ENCODE measurements at regions not wholly inside any gene's neighbourhood (a gene's known extent, or its start where the extent isn't known, plus 50 kb on each side); places are given as distances from the start of the nearest gene placed in this dataset.

GRCh38 chr13:33373624-33374023, 88.1 kb upstream of the STARD13 start:
- no peak for DNase-seq

GRCh38 chr13:33375421-33375820, 89.9 kb upstream of the STARD13 start:
- peak; percentile 36 for DNase-seq

GRCh38 chr13:33376212-33376611, 90.7 kb upstream of the STARD13 start:
- no peak for DNase-seq

DNA sequence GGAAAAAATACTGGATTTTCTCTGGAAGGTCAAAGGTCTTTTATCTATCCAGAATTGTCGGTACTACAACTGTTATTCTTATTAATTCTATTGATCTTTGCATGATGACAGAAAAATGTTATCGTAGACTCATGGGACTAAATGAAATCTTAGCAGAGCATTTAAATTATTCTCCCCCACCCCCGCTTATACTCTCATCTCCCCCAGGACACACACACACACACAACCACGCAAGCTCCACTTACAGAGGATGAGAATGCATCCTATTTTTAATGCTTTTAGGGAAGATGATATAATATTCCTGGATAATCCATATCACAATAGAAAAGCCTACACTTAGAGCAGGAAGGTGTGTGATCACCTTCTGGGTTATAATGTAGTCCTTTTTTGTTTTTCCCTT, 91.9 kb upstream of the STARD13 start:
- no peak for DNase-seq

GRCh38 chr13:33377825-33378224, 92.3 kb upstream of the STARD13 start:
- no peak for DNase-seq

GRCh38 chr13:33379608-33380007, 94.1 kb upstream of the STARD13 start:
- no peak for DNase-seq

DNA sequence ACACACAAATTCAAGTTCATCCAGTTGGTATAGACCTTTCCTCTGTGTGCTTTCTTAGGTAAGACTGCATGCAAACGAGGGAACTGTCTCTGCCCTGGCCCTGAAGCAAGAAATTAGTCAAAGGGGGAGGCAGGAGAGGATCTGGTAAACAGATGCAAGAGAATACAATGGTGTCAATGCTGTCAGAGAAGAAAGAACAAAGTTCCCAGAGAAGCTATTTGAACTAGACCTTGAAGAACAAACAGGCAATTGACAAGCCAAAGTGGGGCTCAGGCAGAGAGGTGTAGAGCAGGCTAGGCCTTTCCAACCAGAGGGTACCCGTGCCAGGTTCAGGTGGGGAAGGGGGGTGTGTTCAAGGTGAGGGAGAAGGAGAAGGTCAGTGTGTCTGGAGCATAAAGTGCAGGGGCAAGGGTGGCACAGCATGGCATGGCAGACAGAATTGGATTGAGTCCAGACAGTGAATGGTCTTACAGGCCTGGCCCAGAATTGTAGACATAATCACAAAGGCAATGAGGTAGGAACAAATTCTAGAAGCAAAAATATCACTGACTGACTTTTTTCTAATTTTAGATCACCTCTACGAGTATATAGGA, 95.0 kb upstream of the STARD13 start:
- DNase-seq = no peak

DNA sequence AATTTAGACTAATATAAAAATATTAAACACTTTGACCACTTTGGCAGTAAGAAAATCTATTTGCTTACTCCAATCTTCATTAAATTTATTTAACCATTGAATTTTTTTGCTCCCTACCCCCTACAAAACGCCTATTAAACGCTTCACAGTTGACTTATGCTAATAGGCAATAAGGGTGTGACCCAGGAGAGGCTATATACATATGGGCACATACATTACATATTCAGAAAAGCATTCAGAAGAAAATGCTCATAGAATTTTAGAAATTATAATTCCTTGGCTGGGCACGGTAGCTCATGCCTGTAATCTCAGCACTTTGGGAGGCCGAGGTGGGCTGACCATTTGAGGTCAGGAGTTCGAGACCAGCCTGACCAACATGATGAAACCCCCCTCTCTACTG, 95.6 kb upstream of the STARD13 start:
- no peak for DNase-seq

GRCh38 chr13:33381906-33382305, 96.4 kb upstream of the STARD13 start:
- DNase-seq = no peak

DNA sequence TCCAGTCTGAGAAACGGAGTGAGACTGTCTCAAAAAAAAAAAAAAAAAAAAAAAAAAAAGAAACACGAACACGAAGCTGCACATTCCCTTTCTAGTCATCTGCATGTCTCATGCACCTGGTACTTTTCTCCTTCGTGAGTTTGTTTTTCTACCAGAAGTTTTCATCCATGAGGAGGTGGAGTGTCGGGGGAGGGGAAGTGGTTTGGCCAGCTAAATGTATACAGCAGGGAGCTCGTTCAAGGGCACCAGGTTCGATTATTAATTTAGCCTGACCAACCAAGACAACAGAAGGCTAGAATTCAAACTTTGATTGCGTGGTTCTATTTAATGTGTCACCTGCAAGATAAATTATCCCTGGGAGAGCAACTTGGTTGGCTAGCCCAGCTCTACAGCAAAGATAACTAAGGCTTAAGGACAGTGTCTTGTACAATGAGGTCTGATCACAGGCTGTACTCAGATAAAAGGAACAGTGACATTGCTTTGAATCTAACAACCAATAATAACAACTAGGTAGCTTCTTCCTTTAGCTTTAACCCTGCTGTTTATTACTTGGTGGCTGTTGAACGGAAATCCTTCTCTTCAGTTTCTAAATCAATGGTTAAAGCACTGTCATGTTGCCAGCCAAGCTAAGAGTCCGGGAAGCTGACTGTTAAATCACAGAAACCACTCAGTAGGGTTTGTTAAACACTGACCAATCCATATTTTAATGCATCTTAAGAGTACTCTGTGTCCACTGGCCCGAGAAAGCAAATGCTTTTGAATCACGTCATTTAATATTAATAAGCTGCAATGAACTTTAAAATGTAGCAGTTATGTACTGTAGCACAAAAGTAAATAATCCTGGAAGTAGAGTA, 98.4 kb upstream of the STARD13 start:
- DNase-seq = no peak

DNA sequence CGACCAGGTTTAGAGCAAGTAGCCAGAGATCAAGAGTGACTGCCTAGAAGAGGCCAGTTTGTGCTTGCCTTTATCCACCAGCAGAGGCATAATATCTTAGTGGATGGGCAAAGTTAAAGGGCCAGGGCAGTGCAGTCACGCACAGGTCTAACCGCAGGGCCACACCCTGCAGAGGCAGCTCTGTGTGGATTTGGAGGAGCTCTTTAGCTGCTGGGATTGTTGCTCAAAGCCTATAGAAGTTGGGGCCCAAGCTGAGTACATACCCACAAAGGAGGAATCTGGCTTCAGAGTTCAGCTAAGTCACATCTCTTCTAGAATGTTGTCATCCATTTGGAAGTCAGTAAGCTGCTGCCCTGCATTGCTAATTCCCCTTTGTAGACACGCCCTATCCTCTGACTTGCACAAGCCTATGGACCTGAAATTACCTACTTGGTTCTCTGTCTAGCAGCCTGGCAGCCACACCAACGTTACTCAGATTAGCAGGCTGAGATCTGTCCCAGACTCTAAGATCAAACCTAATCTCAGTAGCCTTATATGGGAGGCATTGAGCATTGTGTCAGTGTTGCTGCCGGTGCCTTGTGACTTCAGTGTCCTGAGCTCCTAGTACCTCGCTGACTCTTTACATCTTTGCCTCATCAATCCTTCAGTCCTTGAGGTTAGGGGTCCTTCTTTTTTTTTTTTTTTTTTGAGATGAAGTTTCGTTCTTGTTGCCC, 102.9 kb upstream of the STARD13 start:
- peak; percentile 46 for DNase-seq

DNA sequence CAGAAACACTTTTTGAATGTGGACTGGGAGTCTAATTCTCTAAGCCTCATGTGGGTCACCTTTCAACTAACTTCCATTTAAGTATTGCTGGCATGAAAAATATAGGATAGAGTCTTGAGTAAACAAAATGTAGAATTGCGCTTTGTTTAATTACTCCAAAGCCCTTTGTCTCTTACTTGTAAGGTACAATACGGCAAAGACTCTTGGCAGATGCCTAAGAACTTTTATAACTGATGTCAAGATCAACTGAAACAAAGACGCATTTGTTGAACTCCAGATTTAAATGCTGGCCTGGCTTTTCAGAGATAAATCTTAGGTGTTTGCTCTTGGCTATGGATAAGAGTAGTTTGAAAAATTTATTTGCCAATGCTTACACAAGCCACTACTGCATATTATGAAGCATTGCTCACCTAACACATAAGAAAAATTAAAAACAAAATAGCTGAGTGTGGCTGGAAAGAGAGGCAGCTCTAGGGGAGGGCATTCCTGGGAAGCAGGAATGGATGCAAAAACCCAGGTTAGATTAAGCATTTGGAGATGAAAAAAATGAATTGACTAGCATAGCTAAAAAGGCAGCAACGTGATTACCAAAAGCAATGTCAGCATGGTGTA, 107.3 kb upstream of the STARD13 start:
- DNase-seq = no peak

DNA sequence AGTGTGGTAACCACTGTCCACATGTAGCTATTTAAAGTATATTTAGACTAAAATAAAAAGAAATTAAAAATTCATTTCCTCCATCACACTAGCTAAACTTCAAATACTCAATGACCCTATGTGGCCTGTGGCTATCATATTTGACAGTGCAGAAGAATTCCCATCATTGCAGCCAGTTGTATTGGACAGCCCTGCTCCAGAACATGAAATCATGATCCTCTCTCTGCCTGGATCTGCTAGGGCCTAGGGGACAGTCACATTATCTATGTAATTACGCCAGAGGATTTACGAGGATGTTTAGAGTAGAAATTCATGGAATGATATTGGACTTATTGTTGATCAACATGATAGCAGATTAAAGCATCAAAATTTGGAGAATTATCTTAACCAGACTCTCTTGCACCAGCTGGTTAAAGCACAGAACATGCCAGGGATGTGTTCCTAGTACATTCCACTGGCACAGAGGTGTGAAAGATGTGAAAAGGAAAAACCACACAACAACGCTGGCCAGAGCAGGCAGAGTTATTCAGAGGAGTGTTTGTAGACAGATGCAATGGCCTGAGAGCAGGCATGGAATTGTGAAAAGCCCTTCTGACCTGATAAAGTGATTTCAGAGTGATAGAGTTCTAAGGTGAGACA, 108.9 kb upstream of the STARD13 start:
- DNase-seq = no peak

GRCh38 chr13:33401238-33401637, 115.7 kb upstream of the STARD13 start:
- DNase-seq = no peak

GRCh38 chr13:33402975-33403374, 117.4 kb upstream of the STARD13 start:
- DNase-seq = no peak

DNA sequence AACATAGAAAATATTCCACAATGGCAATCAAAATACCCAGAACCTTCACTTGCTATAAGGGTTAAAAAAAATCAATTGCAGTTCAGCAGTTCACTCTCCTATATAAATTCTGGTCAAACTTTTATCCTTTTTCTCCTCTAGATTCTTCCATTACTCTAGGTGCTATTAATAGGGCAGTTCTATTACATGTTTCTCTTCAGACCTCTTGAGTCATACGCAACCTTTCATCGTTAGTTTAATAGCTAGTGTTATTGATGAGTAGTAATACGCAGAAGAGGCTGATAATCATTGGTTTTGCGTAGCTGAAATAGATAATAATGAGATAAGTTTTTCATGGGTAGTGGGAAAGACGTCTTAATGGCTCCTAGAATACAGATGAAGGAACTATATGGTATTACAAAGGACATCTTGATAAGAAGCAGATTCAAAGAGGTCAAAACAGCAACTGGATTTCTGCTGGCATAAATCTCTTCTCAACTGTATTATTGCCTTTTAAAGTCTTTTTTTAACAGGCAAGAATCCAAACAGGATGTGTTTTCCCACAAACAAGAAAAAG, 118.3 kb upstream of the STARD13 start:
- DNase-seq = no peak

DNA sequence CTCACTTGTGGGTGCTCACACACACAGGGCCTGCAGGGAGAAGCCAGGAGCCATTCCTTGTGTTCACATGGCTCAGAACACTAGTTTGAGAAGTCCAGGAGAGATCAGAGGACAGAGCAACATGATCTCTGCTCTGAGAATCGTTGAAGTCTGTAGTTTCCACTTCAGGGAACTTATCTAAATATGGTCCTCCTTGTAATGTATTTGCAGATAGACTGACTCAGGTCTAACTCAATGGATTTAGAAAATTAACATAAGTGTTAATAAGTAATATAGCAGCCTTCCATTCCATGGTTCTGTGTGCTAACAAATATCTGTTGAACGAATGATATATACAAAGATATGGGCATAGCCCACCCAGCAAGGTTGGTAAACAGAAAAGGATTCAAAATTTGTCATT, 119.8 kb upstream of the STARD13 start:
- no peak for DNase-seq

DNA sequence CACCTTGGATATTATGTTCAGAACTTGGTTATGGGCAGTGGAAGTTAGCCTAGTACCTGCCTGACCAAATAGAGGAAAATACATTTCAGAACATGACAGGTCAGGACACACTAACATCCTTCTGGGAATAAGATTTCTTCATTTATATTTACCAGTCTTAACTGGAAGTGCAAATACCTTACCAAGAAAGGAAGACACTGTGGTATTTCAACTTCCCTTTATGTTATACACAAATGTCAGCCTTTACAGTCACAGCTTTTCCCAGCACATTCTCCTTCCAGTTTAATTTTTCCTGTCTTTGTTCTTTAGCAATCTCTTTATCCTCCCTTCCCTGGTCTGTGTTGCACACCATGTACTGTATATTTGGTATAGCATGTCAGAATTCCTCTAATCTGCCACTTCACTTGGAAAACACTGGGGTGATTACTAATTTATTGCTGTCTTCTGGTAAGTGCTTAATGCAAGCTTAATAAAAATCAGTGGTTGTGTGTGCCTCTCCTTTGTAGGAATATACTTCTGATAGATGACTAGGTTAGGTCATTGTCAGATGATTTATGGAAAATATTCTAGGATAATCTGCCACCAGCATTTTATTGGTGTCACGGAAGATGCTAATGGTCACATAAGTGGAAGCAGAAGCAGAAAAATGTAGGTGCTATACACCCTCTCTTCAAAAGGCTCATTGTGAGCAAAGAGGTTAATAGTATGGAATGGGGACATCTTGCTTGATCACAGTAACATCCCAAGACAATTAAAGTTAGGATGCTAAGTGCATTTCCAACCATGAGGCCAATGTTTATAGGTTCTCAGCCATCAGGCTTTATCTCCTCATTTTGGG, 124.3 kb upstream of the STARD13 start:
- peak; percentile 47 for DNase-seq

- no peak for DNase-seq
Measured at GRCh38 chr13:33410619-33411018, 125.1 kb upstream of the STARD13 start.

GRCh38 chr13:33411312-33411711, 125.8 kb upstream of the STARD13 start:
- DNase-seq = no peak

DNA sequence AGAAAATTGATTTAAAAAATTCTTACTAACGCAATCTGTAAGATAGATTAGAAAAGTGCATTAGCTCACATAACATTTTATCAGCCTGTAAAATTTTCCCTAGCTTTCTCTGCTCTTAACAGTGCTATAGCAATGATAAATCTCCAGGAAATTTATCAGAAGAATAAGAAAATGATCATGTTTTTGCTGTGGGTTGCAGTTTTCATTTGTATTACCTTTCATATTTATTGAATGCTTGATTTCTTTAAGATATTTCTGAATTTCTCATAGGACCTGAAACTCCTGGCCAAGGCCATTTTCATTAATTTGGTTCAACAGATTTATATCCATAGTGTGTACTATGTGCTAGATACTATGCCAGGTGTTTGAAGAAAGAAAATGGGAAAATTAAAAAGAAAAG, 130.3 kb upstream of the STARD13 start:
- DNase-seq = no peak
